ENCODE measurements at regions not wholly inside any gene's neighbourhood (a gene's known extent, or its start where the extent isn't known, plus 50 kb on each side); places are given as distances from the start of the nearest gene placed in this dataset.

GRCh38 chr14:98593361-98593761 is 678.6 kb downstream of the BCL11B start:
- in situ Hi-C loops (cut with HindIII; ENCODE audit: low sequenced_read_pairs) = no loop called here

- in situ Hi-C loops (cut with HindIII; ENCODE audit: low sequenced_read_pairs) = no loop called here
Measured at GRCh38 chr14:98594156-98594555, 677.8 kb downstream of the BCL11B start.

DNA sequence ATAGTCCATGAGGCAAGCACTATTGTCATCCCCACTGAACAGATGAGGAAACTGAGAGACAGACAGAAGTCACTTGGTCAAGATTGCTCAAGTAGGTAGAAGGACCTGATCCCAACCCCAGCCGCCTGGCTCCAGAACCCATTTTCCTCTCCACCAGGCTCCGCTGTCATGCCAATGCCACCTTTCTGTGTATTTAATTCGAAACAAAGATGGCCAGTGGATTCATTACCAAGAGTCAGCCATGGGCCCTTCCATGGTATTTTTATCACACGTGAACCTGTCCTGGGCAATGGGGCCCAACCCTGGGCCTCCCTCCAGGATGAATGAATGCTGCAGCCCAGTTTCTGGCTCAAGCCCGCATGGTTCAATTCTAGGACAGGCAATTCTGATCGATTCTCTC is 673.4 kb downstream of the BCL11B start:
- in situ Hi-C loops (cut with HindIII; ENCODE audit: low sequenced_read_pairs) = no loop called here

DNA sequence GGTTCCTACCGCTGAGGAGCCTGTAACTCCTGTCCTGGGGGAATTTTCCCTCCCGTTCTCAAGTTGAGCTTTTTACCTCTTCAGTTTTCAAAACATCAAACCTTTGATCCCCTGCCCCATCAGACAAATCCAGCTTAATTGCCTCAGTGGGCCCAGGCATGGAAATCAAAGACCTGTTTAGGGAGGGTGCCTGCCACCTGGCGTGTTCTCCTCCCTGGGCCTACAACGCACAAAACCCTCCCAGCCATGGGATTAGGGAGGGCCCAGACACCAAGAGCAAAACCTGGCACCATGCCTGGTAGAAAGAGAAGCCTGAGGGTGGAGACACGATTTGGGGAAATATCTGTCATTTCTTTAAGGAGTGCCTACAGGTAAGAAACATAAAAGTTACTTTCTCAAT is 672.9 kb downstream of the BCL11B start:
- in situ Hi-C loops (cut with HindIII; ENCODE audit: low sequenced_read_pairs) = no loop called here

GRCh38 chr14:98602983-98603382 is 669.0 kb downstream of the BCL11B start:
- in situ Hi-C loops (cut with HindIII; ENCODE audit: low sequenced_read_pairs) = no loop called here

DNA sequence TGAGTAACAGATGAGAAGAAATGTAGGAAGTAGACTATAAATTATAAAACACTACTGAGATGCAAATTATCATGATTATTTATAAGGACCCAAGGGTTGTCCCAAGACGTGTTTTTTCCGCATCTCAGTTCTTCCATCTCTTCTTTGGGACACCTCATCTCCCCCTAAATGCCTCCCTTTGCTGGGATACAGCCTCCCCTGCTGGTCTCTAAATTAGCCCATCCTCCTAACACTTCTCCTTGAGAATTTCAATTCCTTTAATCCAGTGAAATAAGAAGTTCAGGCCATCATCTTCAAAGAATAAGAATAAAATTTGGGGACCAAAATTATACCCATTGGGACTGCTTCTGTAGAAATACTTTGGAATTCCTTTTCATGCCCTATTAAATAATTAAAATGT is 667.0 kb downstream of the BCL11B start:
- in situ Hi-C loops (cut with HindIII; ENCODE audit: low sequenced_read_pairs) = no loop called here

- in situ Hi-C loops (cut with HindIII; ENCODE audit: low sequenced_read_pairs) = no loop called here
Measured at GRCh38 chr14:98606041-98606640, 665.9 kb downstream of the BCL11B start.

DNA sequence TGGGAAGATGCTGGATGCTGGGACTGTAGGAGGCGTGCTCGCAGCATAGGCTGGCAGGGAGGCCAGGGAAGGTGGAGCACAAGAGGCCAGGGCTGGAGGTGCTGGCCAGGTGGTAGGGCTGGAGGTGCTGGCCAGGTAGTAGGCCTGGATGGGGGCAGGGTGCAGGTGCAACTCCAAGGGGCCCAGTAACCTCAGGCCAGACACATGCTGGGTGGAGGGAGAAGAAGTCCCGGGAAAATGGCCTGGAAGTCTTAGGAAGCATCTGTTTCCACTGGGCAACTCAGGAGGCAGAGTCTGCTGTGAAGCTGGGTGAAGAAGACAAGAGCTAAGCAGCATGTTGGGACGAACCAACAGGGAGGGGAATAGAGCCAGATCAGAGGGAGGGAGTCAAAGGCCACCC is 665.2 kb downstream of the BCL11B start:
- in situ Hi-C loops (cut with HindIII; ENCODE audit: low sequenced_read_pairs) = no loop called here

DNA sequence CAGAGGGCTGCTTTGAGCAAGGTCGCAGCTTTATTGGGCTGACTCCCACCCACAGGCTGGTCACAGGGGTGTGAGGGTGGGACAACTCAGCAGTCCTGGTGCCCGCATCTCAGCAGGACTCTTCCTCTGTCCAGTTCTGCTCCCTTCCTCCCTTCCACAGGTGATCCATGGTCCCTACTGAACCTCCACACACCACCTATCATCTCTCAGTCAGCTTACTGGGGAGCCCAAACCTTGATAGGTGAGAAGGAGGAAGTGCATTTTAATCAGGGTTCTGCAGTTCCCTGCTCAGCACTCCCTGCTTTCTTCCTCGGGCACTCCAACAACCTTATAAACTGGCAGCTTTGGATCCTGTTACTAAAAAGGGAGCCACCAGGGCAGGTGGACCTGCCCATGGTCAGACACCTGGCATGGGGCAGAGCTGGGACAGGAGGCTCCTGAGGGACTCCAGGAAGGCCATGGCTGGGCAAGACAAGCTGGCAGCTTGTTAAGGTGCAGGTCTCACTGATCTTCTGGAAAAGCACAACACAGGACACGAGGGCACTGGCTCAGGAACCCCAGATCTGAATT is 664.6 kb downstream of the BCL11B start:
- in situ Hi-C loops (cut with HindIII; ENCODE audit: low sequenced_read_pairs) = no loop called here

DNA sequence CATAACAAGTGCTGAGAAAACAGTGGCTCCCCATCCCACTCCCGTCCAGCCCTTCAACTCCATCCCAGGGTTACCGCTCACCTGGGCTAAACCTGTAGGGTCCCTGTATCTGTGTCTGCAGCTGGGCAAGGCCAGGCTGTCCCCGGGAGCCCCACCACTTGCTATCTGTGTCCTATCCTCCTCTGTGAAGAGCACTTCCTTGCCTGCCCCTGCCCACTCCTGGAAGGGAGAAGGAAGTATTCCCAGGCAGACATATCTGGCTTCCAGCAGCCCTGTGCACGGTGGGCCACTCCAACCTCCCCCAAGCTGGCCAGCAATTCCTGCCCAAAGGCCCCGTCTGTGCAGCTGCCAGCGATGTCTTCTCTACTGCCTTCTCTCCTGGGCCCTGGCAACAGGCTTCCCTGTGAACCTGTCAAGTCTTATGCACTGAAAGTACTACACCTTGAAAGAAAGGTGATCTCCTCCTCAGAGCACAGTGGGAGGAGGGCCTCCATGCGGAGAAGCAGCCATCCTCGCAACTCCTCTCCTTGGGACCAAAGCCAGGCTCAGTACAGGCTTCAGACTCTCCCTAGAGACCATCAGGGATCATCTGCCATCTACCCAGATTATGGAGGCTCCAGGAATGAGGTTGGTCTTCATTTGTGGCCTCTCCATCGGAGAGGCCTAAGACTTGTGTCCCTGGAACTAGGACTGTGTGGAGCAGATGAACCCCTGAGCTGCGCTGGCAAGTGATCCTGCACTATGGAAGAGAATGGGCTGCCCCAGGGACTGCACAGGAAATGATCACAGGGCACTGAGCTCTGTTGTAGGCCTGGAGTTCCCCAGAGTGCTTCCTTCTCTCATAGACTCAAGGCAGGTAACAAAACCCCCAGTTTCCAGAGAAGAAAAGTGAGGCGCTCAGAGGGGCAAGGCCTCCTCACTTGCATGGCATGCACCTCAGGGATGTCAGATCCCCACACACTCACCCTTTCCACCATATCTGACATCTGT is 663.6 kb downstream of the BCL11B start:
- in situ Hi-C loops (cut with HindIII; ENCODE audit: low sequenced_read_pairs) = no loop called here

- in situ Hi-C loops (cut with HindIII; ENCODE audit: low sequenced_read_pairs) = no loop called here
Measured at GRCh38 chr14:98612434-98613200, 659.4 kb downstream of the BCL11B start.

DNA sequence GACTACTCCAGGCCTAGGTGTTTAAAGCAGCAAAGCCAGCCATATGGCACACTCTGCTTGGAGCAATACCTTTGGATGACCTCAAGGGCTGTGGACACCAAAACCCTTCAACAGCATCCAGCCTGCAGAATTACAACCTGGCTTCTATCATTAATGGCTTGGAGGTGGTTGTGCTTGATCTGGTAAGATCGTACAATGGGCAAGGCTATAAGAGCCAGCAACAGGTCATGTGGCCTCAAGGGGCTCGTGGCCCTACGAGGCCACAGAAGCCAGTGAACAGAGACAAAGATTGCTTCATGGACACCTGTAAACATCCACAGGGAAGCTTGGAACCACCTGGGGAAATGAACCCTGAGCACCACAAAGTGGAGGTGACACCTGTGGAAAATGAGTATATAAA is 657.3 kb downstream of the BCL11B start:
- in situ Hi-C loops (cut with HindIII; ENCODE audit: low sequenced_read_pairs) = no loop called here

GRCh38 chr14:98622208-98623051 is 649.6 kb downstream of the BCL11B start:
- in situ Hi-C loops (cut with HindIII; ENCODE audit: low sequenced_read_pairs) = no loop called here

DNA sequence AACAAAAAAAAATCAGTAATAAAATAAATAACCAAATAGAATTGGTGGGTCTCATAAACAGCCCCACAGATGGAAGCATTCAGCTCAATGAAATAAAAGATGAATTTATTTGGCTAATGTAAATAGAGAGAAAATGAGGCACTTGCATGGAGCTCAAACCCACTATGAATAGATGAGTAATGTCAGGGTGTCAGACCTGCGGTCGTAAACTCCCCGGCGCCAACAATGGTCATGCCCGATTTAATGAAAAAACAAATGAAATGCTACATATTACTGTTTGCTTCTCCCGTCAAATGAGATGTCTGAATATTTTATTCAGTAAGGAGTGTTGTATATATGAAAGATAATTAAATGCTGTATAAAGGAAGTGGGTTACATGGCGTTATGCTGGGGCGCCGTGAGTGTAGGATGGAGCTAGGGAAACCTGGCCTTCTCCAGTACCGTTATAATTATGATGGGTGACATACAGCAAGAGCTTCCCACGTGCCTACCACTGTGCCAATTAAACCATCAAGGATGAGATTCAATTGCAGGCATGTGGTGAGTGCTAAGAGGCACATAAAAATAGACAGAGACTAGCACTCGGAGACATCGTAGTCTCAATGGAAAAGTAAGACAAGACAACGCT is 648.1 kb downstream of the BCL11B start:
- in situ Hi-C loops (cut with HindIII; ENCODE audit: low sequenced_read_pairs) = no loop called here

GRCh38 chr14:98633380-98633779 is 638.6 kb downstream of the BCL11B start:
- in situ Hi-C loops (cut with HindIII; ENCODE audit: low sequenced_read_pairs) = no loop called here

DNA sequence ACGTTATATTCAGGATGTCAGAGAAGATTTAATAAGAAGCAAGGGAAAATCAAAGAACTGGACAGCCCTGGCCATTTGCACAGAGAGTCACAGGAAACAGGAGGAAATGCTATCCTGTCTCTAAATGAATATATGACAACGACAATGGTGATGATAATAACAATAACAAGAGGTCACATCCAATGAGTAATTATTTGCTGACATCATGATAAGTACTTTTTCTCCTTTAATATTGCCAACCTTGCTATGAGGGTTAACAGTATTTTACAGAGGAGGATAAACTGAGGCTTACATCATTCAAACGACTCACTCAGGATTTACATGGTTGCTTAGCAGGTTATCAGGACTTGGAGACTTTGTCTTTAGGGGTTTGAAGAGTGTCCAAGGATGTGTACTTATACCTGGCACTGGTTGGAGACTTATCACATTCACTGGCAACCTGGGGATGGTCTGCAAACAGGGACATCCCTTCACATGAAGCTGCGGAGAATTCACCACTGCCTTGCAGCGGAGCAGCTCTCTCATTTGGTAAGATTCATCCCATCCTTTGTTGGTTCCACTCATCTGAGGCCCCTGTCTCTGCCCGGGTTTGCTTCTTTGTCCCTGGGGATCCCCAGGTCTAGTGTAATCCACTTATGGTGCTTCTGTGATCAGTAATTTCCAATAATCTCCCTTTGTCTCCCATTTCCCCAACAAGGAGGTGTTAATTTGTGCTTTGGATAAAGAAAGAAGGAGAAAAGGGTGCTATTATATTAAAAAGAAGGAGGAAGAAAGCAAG is 637.8 kb downstream of the BCL11B start:
- in situ Hi-C loops (cut with HindIII; ENCODE audit: low sequenced_read_pairs) = no loop called here

- in situ Hi-C loops (cut with HindIII; ENCODE audit: low sequenced_read_pairs) = no loop called here
Measured at GRCh38 chr14:98638366-98638765, 633.6 kb downstream of the BCL11B start.

DNA sequence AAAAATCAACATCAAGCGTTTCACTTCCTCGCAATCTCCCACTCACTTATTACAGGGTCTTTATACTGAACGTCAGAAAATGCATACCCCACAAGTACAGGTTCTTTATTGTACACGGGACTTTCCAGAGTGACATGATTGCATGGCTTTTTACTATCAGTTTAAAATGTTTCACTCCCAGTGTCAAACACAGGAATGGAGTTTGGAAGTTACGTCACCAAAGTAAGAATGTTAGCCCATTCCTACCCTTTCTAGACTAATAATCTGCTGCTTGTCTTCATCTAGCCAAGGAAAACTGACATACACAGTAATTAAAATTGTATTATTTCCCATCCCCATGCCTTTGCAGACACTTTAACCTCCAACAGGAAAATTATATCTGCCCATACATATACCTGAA is 624.2 kb downstream of the BCL11B start:
- in situ Hi-C loops (cut with HindIII; ENCODE audit: low sequenced_read_pairs) = no loop called here

GRCh38 chr14:98651037-98651436 is 621.0 kb downstream of the BCL11B start:
- in situ Hi-C loops (cut with HindIII; ENCODE audit: low sequenced_read_pairs) = no loop called here
